Medulla oblongata (tissue), 1 donor: ENCODE measurements at regions not wholly inside any gene's neighbourhood (a gene's known extent, or its start where the extent isn't known, plus 50 kb on each side); places are given as distances from the start of the nearest gene placed in this dataset.

Experiments
- DNase-seq: peaks from one replicate; pipeline ENCODE4 v3.0.0-alpha.2; 2015; ENCODE audit errors: extremely low spot score

- no peak for DNase-seq
Measured at GRCh38 chr21:28789523-28789922, 203.2 kb downstream of the LTN1 start.

- no peak for DNase-seq
Measured at GRCh38 chr21:28788030-28788429, 204.6 kb downstream of the LTN1 start.

GRCh38 chr21:28783641-28784185 is 209.0 kb downstream of the LTN1 start:
- DNase-seq = no peak

- DNase-seq = no peak
Measured at GRCh38 chr21:28781602-28782276, 210.9 kb downstream of the LTN1 start.

GRCh38 chr21:28779914-28780313 is 212.8 kb downstream of the LTN1 start:
- DNase-seq = no peak

GRCh38 chr21:28776251-28776650 is 216.4 kb downstream of the LTN1 start:
- no peak for DNase-seq

- no peak for DNase-seq
Measured at GRCh38 chr21:28775071-28775470, 217.6 kb downstream of the LTN1 start.

GRCh38 chr21:28773036-28773435 is 219.6 kb downstream of the LTN1 start:
- no peak for DNase-seq

GRCh38 chr21:28771790-28772501 is 220.7 kb downstream of the LTN1 start:
- no peak for DNase-seq

GRCh38 chr21:28770867-28771661 is 221.6 kb downstream of the LTN1 start:
- DNase-seq = no peak

- DNase-seq = no peak
Measured at GRCh38 chr21:28769683-28770082, 223.0 kb downstream of the LTN1 start.

- no peak for DNase-seq
Measured at GRCh38 chr21:28768753-28769152, 223.9 kb downstream of the LTN1 start.

- no peak for DNase-seq
Measured at GRCh38 chr21:28767523-28767922, 225.2 kb downstream of the LTN1 start.

GRCh38 chr21:28763809-28764418 is 228.8 kb downstream of the LTN1 start:
- DNase-seq = no peak

GRCh38 chr21:28762357-28762735 is 230.3 kb downstream of the LTN1 start:
- DNase-seq = no peak

- no peak for DNase-seq
Measured at GRCh38 chr21:28761674-28762356, 230.9 kb downstream of the LTN1 start.

GRCh38 chr21:28758883-28759242 is 233.8 kb downstream of the LTN1 start:
- no peak for DNase-seq

GRCh38 chr21:28758042-28758882 is 234.4 kb downstream of the LTN1 start:
- DNase-seq = no peak

GRCh38 chr21:28754862-28755261 is 237.8 kb downstream of the LTN1 start:
- peak; percentile 15 for DNase-seq

GRCh38 chr21:28754127-28754611 is 238.5 kb downstream of the LTN1 start:
- DNase-seq = peak; percentile 50
